ENCODE measurements at regions not wholly inside any gene's neighbourhood (a gene's known extent, or its start where the extent isn't known, plus 50 kb on each side); places are given as distances from the start of the nearest gene placed in this dataset.

DNA sequence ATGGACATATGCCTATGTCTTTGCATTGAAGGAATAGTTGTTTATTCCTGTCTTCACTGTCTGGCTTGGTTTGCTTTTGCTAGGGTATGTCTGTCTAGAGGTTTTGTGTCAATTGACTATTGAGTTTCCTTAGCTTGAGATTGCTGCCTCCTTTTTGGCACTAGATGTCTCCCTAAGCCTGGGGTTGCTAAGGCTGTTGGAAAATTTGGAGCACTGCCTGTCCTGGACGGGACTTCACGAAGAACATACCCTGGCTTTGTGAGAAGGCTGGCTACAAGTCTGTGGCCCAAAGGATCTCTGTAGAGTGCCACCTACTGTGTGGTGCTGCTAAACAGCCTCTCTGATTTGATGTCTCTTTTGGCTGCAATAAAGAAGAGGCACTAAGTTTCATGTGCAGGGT lies 183.8 kb upstream of the NUDT10 start:
- no peak for TF ChIP-seq CTCF (IDR thresholded peaks at IDR 0.05)
- no peak for TF ChIP-seq POLR2AphosphoS5 (IDR thresholded peaks at IDR 0.05)

All from suprapubic skin (tissue), 3 donors.